ENCODE measurements at regions not wholly inside any gene's neighbourhood (a gene's known extent, or its start where the extent isn't known, plus 50 kb on each side); places are given as distances from the start of the nearest gene placed in this dataset.

DNA sequence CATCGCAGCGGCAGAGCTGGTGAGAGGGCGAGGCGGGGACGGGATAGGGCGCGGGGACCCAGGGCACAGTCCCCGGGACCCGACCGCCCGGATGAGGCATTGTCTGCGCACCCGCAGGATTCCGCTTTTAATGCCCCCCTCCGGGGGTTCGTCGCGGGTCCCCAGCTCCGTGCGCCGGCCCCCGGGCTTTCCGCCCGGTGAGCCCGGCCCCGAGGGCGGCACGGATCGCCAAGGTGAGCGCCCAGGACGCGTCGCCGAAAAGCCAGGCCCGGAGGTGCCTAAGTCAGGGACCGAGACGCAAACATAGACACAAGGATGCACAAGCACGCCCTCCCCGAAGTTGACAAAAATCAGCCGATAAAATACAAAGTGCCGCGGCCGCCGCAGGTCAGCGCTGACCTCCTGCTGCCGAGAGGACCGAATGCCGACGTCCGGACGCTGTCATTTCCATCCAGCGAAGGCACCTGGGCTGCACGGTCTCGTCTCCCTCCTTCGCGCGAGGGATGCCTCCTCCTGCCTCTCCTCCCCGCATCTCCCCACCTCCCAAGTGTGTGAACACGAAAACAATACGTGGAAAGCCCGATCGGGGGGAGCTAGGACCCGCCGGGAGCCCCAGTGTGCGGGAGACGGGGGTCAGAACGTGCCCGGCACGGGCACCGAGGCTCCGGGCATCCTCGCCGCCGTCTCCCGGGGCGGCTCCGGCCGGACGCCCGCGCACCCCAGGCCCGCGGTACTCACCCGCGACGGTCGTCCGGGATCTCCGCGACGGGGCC, 101.1 kb upstream of the SOD1 start:
- TF ChIP-seq GATA2 (IDR thresholded peaks at IDR 0.05; ENCODE audit: low read depth, low read length) (no peak), GATA3 (IDR thresholded peaks at IDR 0.05; ENCODE audit: low read depth, low read length) (no peak)

Measured in SH-SY5Y (cell line).